CD4-positive, alpha-beta T cell treated with Interferon gamma for 1 hour (primary cell): ENCODE measurements at regions not wholly inside any gene's neighbourhood (a gene's known extent, or its start where the extent isn't known, plus 50 kb on each side); places are given as distances from the start of the nearest gene placed in this dataset.

Experiments used
- DNase-seq: peaks from one replicate; pipeline ENCODE4 v3.0.0-alpha.2; 2020

DNA sequence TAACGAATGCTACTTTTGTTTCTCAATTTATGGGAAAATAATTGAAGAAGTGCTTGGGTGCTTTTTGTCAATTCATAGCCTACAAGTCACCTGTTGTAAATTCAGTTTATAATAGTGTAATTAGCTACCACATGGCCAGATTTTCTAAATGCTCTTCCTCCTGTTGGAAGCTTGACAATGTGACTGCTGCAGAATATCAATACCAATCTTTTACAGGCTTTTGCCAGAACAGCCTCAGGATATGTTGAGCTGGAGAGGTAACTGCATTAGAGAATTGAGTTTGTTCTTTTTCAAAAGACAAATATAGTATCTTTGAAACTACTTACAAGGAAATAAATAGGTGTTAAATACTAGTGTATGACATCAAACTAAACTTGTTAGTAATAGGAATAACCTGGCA lies 277.8 kb downstream of the POU4F1 start:
- no peak for DNase-seq

DNA sequence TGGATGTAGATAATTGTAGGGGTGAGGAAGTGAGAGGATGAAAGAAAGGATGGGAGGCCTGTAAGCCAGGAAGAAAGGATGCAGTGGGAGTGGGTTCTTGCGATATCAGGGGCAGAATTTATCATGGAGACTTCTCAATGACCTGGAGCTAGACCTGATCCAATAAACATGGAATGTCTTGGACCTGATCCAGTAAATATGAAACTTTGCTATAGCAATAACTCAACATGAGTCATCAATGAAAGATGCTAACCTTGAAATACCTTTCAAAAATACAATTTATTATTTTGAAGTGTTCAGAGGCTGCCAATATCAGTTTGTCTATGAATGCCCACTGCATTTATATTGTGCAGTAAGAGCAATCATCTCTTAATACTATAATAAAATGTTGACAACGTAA lies 279.5 kb downstream of the POU4F1 start:
- no peak for DNase-seq

DNA sequence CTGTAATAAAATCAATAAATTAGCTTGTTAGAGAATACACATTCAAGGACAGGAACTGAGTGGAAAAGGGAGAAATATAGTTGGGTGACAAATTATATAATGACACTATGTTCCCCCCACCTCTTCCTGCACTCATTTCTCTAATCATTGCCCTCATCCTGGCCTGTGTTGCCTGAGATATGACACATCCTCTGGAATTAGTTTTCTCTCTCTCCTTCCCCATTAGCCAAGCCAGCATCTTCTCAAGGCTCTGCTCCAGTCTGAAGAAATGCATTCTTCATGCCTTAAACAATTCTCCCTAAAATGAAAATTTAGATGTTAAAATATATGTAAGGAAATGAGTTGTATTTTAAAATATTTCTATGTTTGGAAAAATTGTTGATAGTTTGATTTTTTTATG lies 280.3 kb downstream of the POU4F1 start:
- DNase-seq = no peak

GRCh38 chr13:78319101-78319627 lies 284.2 kb downstream of the POU4F1 start:
- no peak for DNase-seq

GRCh38 chr13:78317030-78317429 lies 286.3 kb downstream of the POU4F1 start:
- DNase-seq = no peak

GRCh38 chr13:78309497-78310180 lies 293.7 kb downstream of the POU4F1 start:
- DNase-seq = no peak

DNA sequence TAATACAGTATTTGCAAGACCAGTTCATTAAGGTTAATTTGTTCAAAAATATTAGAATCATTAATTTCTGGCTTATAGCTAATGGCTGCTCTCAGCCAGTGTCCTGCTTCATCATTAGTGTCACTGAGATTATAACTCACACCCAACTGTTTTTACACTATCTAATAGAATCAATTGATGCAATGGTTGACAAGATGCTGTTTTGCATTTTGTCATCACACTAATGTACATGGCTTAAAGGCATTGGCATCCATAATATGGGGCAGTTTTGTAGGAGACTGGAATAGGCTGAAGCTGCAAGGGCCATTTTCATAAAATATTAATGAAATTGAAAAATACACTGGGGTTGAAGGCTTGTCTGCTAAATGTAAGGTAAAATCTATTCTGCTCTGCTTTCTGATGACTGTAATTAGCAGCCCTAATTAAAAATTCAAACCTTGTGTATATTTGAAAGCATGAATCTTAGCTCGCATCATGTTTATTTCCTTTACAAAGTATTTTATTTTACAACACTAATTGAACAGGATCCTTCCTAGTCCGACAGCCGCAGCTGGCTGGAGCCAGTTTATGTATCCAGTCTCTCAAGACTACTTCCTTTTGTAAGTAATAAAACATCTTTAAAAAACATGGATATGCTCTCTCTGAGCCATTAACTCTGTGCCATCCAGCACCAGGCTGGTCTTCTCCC lies 296.7 kb downstream of the POU4F1 start:
- no peak for DNase-seq

- DNase-seq = no peak
Measured at GRCh38 chr13:78305171-78305570, 298.2 kb downstream of the POU4F1 start.

DNA sequence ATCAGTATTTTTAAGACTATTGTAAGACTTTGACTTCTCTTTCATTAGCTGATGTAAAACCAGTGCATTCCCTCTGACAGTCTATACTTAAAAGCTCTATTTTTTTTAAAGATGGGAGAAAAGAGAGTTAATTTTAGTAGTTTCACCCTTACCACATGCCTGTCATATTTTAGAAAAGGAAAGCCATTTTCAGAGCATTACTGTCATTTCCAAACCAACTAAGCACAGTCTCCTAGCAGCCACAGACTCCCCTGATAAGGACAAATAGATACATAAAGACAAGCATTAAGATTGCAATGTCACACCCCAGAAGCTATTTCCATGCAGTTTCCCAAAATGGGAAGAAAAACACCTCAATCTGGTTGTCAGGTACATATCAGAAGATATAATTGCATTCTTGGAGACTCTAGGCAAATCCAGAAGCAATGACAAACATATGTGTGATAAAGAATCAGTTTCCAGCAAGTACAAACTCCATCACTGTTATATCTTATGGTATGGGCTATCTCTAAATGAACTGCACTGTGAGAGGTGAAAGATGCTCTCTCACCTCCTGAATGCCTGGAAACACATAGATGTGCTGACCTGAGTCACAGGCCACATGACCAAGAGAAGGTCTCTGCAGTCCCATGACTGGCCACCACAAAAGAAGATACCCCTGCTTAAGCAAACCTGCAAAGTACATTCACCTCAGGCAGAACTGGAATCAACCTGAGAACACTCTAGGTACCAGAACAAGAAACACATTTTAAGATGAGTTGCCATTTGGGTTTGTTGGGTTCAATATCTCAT lies 303.3 kb downstream of the POU4F1 start:
- DNase-seq = no peak

- no peak for DNase-seq
Measured at GRCh38 chr13:78298657-78299056, 304.7 kb downstream of the POU4F1 start.

DNA sequence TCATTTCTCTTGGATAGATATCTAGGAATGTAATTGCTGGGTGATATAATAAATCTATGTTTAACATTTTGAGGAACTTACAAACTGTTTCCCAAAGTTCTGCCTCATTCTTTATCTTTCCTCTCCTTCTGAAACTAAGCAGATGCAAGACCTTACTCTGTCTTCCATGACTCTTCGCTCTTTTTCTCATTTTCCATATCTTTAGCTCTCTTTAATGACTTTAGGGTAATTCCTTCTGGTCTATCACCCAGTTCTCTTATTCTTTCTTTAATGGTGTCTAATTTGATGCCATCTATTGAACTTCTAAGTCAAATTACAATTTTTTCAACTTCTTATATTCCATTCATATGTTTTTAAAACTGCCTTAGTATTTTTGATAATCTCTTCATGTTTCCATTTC lies 316.6 kb downstream of the POU4F1 start:
- no peak for DNase-seq

GRCh38 chr13:78265098-78265497 lies 338.3 kb downstream of the POU4F1 start:
- no peak for DNase-seq

- DNase-seq = no peak
Measured at GRCh38 chr13:78258304-78258703, 339.7 kb upstream of the EDNRB start.

DNA sequence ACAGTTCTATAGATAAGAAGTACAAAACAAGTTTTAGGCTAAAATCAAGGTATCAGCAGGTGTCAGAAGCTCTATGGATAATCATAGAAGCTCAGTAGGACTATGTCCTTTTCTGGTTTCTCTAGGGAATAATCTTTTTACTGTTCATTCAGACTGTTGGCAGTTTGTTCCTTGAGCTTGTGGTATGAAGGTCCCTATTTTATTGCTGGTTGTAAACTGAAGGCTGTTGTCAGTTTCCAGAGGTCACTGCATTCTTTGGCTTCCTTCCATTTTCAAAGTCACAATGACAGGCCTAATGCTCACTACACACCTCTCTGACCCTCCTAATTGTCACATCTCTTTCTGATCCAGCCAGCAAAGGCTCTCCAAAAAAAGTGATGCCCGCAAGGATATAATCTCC lies 337.9 kb upstream of the EDNRB start:
- no peak for DNase-seq

DNA sequence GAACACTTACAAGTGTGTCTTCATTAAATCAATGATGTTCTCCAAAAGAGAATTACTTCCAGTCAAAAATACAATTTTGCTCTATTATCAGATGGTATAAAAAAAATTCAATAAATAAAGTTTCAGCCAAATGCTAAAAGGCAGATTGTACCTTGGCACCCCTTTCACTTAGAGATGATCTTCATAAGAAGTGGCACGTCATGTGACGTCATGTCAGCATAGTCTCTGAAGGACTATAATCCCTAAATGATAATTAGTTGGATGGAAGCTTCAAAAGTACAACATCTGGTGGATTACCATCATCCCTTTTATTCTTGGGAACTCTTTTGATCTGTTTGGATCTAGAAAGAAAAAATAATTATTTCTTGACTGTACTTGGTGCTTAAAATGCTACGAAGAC lies 335.5 kb upstream of the EDNRB start:
- DNase-seq = no peak

DNA sequence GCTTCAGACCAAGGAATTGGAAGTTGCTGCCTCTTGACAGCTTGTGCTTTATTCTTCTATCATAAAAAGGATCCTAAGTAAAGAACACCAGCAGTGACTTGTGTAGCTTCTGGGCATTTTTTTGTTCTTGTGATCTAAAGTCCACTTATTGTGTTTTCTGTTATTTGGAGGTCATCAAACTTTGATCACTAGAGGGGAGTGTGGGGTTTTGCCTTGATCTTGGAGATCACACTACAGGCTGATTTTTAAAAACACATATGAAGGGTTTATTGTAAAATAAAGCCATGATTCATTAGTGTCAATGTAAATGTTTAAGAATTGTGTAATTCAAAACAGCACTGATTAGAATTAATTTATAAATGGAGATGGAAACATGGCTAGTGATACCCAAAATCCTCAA lies 328.7 kb upstream of the EDNRB start:
- no peak for DNase-seq

DNA sequence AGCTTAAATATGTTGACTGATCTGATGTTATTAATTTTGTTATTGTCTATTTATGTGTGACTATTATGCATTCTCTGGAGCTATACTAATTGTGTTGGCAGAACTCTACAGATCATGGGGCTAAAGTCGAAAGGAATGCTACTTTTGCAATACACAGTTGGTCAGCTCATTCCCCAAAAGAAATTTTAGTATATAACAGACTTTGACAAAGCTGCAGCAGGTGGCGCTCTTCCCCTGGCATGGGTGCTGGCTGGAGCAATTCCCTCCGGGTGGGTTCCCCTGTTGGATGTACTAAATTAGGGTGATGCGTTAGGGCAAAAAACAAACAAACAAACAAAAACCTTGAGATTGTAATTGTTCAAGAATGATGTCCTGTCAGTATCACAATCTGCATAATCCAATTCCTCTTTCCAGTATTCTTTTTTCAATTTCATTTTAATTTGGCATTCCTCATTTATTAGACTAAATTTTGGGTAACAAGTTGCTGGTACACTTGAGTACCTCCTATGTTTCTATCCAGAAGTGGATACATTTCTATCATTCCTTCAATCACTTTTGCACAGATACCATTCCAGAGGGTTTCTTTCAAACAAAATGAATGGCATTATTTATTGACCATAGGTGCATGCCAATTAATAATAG lies 322.8 kb upstream of the EDNRB start:
- DNase-seq = peak; percentile 1

GRCh38 chr13:78239714-78240113 lies 321.1 kb upstream of the EDNRB start:
- no peak for DNase-seq

GRCh38 chr13:78238911-78239310 lies 320.3 kb upstream of the EDNRB start:
- DNase-seq = no peak

- DNase-seq = no peak
Measured at GRCh38 chr13:78228940-78229339, 310.3 kb upstream of the EDNRB start.

- DNase-seq = no peak
Measured at GRCh38 chr13:78228211-78228610, 309.6 kb upstream of the EDNRB start.

- no peak for DNase-seq
Measured at GRCh38 chr13:78227709-78228108, 309.1 kb upstream of the EDNRB start.

- DNase-seq = no peak
Measured at GRCh38 chr13:78215458-78216108, 297.0 kb upstream of the EDNRB start.
